K562 (cell line): ENCODE measurements at regions not wholly inside any gene's neighbourhood (a gene's known extent, or its start where the extent isn't known, plus 50 kb on each side); places are given as distances from the start of the nearest gene placed in this dataset.

Source experiments
- ATAC-seq: fragments of 200-7000 bp; cut with Tn5 transposase; 3 replicates; pipeline ENCODE4 v1.9.1; 2020; ENCODE audit warnings: moderate library complexity
- BruUV-seq: library from RNA; stranded (reverse); fragments of 400-500 nt; replicated peaks from 2 replicates; lab custom pipeline; 2021; lab: Mats Ljungman, UMichigan
- CTCF ChIA-PET: fragments of 300-600 bp; formaldehyde crosslinking; extraction: SDS; loops from one replicate; lab custom pipeline; 2021; ENCODE audit warnings: low intra/inter-chr PET ratio; lab: Yijun Ruan, JAX
- POLR2A ChIA-PET: fragments of 300-600, 350-650 bp; sonication (Branson Sonifier 250); formaldehyde crosslinking; extraction: SDS; loops from one replicate; lab custom pipeline; 2021; ENCODE audit warnings: antibody characterized with exemption, inconsistent platforms; lab: Yijun Ruan, JAX
- DNase-seq, 4 experiments: peaks; one replicate each; pipeline versions ENCODE4 v3.0.0 to v3.0.0-alpha.2; 2011 to 2018; ENCODE audit warnings: low spot score in 3 of 4, mixed read lengths in 3 of 4; ENCODE audit errors: extremely low read depth in 1 of 4
- FAIRE-seq: peaks from 2 replicates; lab custom pipeline; 2011; peaks lifted over from hg19 to GRCh38; lab: Jason Lieb, UNC
- H2AFZ ChIP-seq: 2 replicates; pipeline ENCODE4 v1.6.0; 2011; ENCODE audit warnings: low read depth, low read length, control low read depth, inconsistent platforms
- H3K27ac ChIP-seq: fragments of 200-600 bp; 3 replicates; pipeline ENCODE4 v1.8.0; 2011; ENCODE audit warnings: low read depth, mild to moderate bottlenecking, control low read depth, inconsistent platforms, low read length, moderate library complexity, mixed read lengths; ENCODE audit errors: extremely low read depth
- H3K27me3 ChIP-seq, 2 experiments: fragments of 300-600 bp in 1 of 2; 2 replicates in 1 of 2; 3 replicates in 1 of 2; pipeline versions ENCODE4 v1.6.0 to v1.8.0; 2011; ENCODE audit warnings: inconsistent platforms in 2 of 2, low read length in 2 of 2, mild to moderate bottlenecking in 1 of 2, mixed read lengths in 1 of 2, moderate library complexity in 1 of 2; ENCODE audit not compliant: control insufficient read depth in 2 of 2, insufficient read depth in 2 of 2
- H3K36me3 ChIP-seq: fragments of 300-600 bp; 3 replicates; pipeline ENCODE4 v1.8.0; 2011; ENCODE audit warnings: mild to moderate bottlenecking, low read length, inconsistent platforms; ENCODE audit not compliant: control insufficient read depth, insufficient read depth
- H3K4me1 ChIP-seq, 2 experiments: fragments of 200-600 bp in 1 of 2; replicated peaks in 1 of 2; 2 replicates in 1 of 2; 3 replicates in 1 of 2; pipeline versions ENCODE4 v1.5.1 to v1.8.0; 2011; ENCODE audit warnings: inconsistent platforms in 2 of 2, low read length in 2 of 2, mild to moderate bottlenecking in 1 of 2, mixed read lengths in 1 of 2, moderate library complexity in 1 of 2; ENCODE audit not compliant: control insufficient read depth in 2 of 2, insufficient read depth in 2 of 2
- H3K4me2 ChIP-seq: 2 replicates; pipeline ENCODE4 v1.6.1; 2011; ENCODE audit warnings: low read length, control low read depth, inconsistent platforms, mixed read lengths; ENCODE audit not compliant: insufficient read depth
- H3K4me3 ChIP-seq: fragments of 200-600 bp; sonication (generic), shearing (Covaris generic); 2 replicates; pipeline ENCODE4 v1.5.1; 2016; ENCODE audit warnings: control low read depth, inconsistent platforms
- H3K79me2 ChIP-seq: fragments of 200-600 bp; 3 replicates; pipeline ENCODE4 v1.8.0; 2011; ENCODE audit warnings: low read length, inconsistent platforms; ENCODE audit not compliant: control insufficient read depth, insufficient read depth
- H3K9ac ChIP-seq, 2 experiments: 2 replicates each; pipeline versions ENCODE4 v1.6.0 to v1.6.1; 2011; ENCODE audit warnings: low read depth in 2 of 2, low read length in 2 of 2, control low read depth in 1 of 2, inconsistent platforms in 1 of 2, mild to moderate bottlenecking in 1 of 2, mixed read lengths in 1 of 2; ENCODE audit not compliant: insufficient read depth in 1 of 2
- H3K9me1 ChIP-seq: one replicate; pipeline ENCODE4 v1.6.0; 2011; ENCODE audit warnings: inconsistent platforms, mild to moderate bottlenecking, low read length, moderate library complexity; ENCODE audit not compliant: control insufficient read depth, insufficient read depth
- H3K9me3 ChIP-seq: replicated peaks from 2 replicates; pipeline ENCODE4 v1.5.1; 2011; ENCODE audit warnings: low read depth, low read length, inconsistent platforms; ENCODE audit not compliant: control insufficient read depth, insufficient read depth
- H4K20me1 ChIP-seq: replicated peaks from 2 replicates; pipeline ENCODE4 v1.6.1; 2011; ENCODE audit warnings: low read length, inconsistent platforms, mixed read lengths; ENCODE audit not compliant: control insufficient read depth, insufficient read depth
- BDP1 ChIP-seq: IDR thresholded peaks from 3 replicates; pipeline ENCODE4 v1.6.1; 2011; ENCODE audit not compliant: insufficient read length, insufficient read depth
- MEF2A ChIP-seq: IDR thresholded peaks from 2 replicates; pipeline ENCODE4 v1.6.1; 2011; ENCODE audit warnings: low read depth, mild to moderate bottlenecking, low read length, moderate library complexity; ENCODE audit not compliant: control insufficient read depth
- NCOA2 ChIP-seq, 2 experiments: fragments of 450-650 bp; IDR thresholded peaks; 2 replicates each; pipeline ENCODE4 v1.6.1; 2018; ENCODE audit warnings: mild to moderate bottlenecking in 2 of 2, moderate library complexity in 1 of 2; ENCODE audit not compliant: partially characterized antibody in 2 of 2
- WGBS: fragments of 100-300 bp; shearing (Covaris generic); methylation state at CpG from one replicate; pipeline ENCODE4 v1.1.6; 2016; ENCODE audit warnings: low coverage, mixed read lengths; ENCODE audit not compliant: insufficient coverage; ENCODE audit errors: missing lambda C conversion rate; 5-methylcytosine and 5-hydroxymethylcytosine counted together
- in situ Hi-C: fragments of 300-500 bp; cut with MboI; formaldehyde crosslinking; loops from 4 replicates; pipeline ENCODE4 v1.15.0; 2018; ENCODE audit warnings: inconsistent platforms, mixed read lengths
- intact Hi-C: fragments of 100-400 bp; cut with micrococcal nuclease; formaldehyde crosslinking; loops from 2 replicates; pipeline ENCODE4 v1.14.2; 2022

GRCh38 chr20:58069796-58070663, 158.4 kb downstream of the ANKRD60 start:
- BruUV-seq = no TSS peak
- WGBS = under 1% methylated on average over 16 of the region's 16 CpGs
- FAIRE-seq (no peak), ATAC-seq (no peak), DNase-seq (no peak)
- in situ Hi-C loops = no loop called here
- intact Hi-C loops = no loop called here
- Histone ChIP-seq H4K20me1 (peaks cover 8% of the 10 kb centered on the region; the same call in 1 of the 2 replicates), H3K36me3 (no peaks in the 10 kb centered on the region), H3K27ac (no peak overlapping the region), H3K9ac (no peak overlapping the region), H3K4me3 (no peak overlapping the region), H3K9me3 (no peaks in the 10 kb centered on the region), H3K9me1 (peaks cover 2% of the 10 kb centered on the region), H3K27me3 (peaks cover 0 to 30% of the 10 kb centered on the region in 2 experiments; a peak in 4 of 5 replicates), H3K4me1 (no peaks in the 10 kb centered on the region), H3K79me2 (no peaks in the 10 kb centered on the region), H2AFZ (no peak overlapping the region), H3K4me2 (no peak overlapping the region)
- no peak for TF ChIP-seq MEF2A
- TF ChIP-seq NCOA2 (IDR thresholded peaks at IDR 0.05; ENCODE audit: partially characterized antibody in 2 of 2) = no peak
- POLR2A ChIA-PET = interaction anchor here (0.6 kb wide), 1 partner anchor 200 kb away, joined by 3 read pairs; no protein-coding TSS in a partner anchor
- CTCF ChIA-PET = no interaction called here

GRCh38 chr20:58069207-58069606, 159.2 kb downstream of the ANKRD60 start:
- WGBS = under 1% methylated on average over 12 of the region's 12 CpGs
- no peak overlapping the region for H3K4me2 ChIP-seq
- H3K36me3 ChIP-seq = no peaks in the 10 kb centered on the region
- no peak for TF ChIP-seq BDP1
- no peak overlapping the region for H3K4me3 ChIP-seq
- in situ Hi-C loops (no loop called here), intact Hi-C loops (no loop called here)
- H4K20me1 ChIP-seq = peaks cover 8% of the 10 kb centered on the region; the same call in 1 of the 2 replicates
- DNase-seq (no peak), FAIRE-seq (no peak), ATAC-seq (no peak)
- H3K4me1 ChIP-seq = no peaks in the 10 kb centered on the region
- H3K9me3 ChIP-seq = no peaks in the 10 kb centered on the region
- H3K9me1 ChIP-seq = no peaks in the 10 kb centered on the region
- ChIA-PET CTCF (no interaction called here), POLR2A (interaction anchor here (0.8 kb wide), 1 partner anchor 10 kb away, joined by 3 read pairs; no protein-coding TSS in a partner anchor)
- no peak overlapping the region for H2AFZ ChIP-seq
- no TSS peak for BruUV-seq
- no peaks in the 10 kb centered on the region for H3K79me2 ChIP-seq
- peaks cover 0 to 22% of the 10 kb centered on the region in 2 experiments; a peak in 3 of 5 replicates for H3K27me3 ChIP-seq
- H3K27ac ChIP-seq = no peak overlapping the region
- no peak overlapping the region for H3K9ac ChIP-seq
